Epithelial cell of proximal tubule (primary cell): ENCODE measurements at regions not wholly inside any gene's neighbourhood (a gene's known extent, or its start where the extent isn't known, plus 50 kb on each side); places are given as distances from the start of the nearest gene placed in this dataset.

Source experiments
- DNase-seq: peaks from one replicate; pipeline ENCODE4 v3.0.0-alpha.2; 2011; ENCODE audit warnings: low read depth
- H3K4me3 ChIP-seq: 2 replicates; pipeline ENCODE4 v1.5.1; 2011; ENCODE audit warnings: low read depth, mild to moderate bottlenecking, low read length
- CTCF ChIP-seq: conservative IDR thresholded peaks from 2 replicates; pipeline ENCODE4 v1.5.1; 2012; ENCODE audit warnings: low read depth, mild to moderate bottlenecking, low read length

DNA sequence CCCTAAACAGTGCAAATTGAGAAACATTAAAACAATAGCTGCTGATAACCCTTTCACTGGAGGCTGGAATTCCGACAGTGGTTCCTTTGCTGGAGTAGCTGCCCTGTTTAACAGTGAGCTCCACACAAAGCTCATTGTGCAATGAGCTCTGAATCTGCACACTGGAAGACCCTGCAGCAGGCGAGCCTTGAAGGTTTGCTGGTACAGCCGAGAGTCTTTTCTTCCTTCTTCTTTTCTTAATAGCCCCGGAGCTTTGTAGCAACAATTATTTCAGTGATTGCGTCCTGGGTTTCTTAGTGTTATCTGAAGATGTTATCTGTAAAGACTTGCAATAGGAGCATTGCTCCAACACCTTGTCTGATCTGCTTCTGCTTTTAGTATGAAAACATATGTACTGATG is 50.8 kb upstream of the CXCR4 start:
- no peak for DNase-seq
- no peak for TF ChIP-seq CTCF
- no peak overlapping the region for H3K4me3 ChIP-seq

GRCh38 chr2:136167721-136168475 is 49.9 kb upstream of the CXCR4 start:
- no peak for TF ChIP-seq CTCF
- DNase-seq = no peak
- H3K4me3 ChIP-seq = no peak overlapping the region
